ENCODE measurements at regions not wholly inside any gene's neighbourhood (a gene's known extent, or its start where the extent isn't known, plus 50 kb on each side); places are given as distances from the start of the nearest gene placed in this dataset.

GRCh38 chr12:131552492-131552863 is 158.4 kb upstream of the SFSWAP start:
- H3K4me1 ChIP-seq = no peaks in the 10 kb centered on the region
- no peak overlapping the region for H3K4me3 ChIP-seq
- no peaks in the 10 kb centered on the region for H3K27me3 ChIP-seq
- DNase-seq (no peak), ATAC-seq (no peak)
- WGBS, 2 donors = 68 to 80% methylated on average over 2 of the region's 2 CpGs
- no peaks in the 10 kb centered on the region for H3K9me3 ChIP-seq
- no peak overlapping the region for H3K27ac ChIP-seq
- intact Hi-C loops (cut with DNase I) = no loop called here
- H3K36me3 ChIP-seq (replicated peaks in 1 of 2; ENCODE audit: insufficient read depth in 1 of 2, low read depth in 2 of 2) = no peaks in the 10 kb centered on the region
- no peak for TF ChIP-seq CTCF (IDR thresholded peaks at IDR 0.05)
- no peak for TF ChIP-seq POLR2A (IDR thresholded peaks at IDR 0.05)

GRCh38 chr12:131553096-131553777 is 157.7 kb upstream of the SFSWAP start:
- 65 to 68% methylated on average over 6 of the region's 6 CpGs for WGBS, 2 donors
- Histone ChIP-seq H3K27me3 (no peaks in the 10 kb centered on the region), H3K9me3 (no peaks in the 10 kb centered on the region), H3K27ac (no peak overlapping the region), H3K36me3 (replicated peaks in 1 of 2; ENCODE audit: insufficient read depth in 1 of 2, low read depth in 2 of 2) (no peaks in the 10 kb centered on the region), H3K4me1 (no peaks in the 10 kb centered on the region), H3K4me3 (no peak overlapping the region)
- no peak for TF ChIP-seq CTCF (IDR thresholded peaks at IDR 0.05)
- no peak for TF ChIP-seq POLR2A (IDR thresholded peaks at IDR 0.05)
- ATAC-seq (no peak), DNase-seq (no peak)
- intact Hi-C loops (cut with DNase I) = no loop called here

- DNase-seq (no peak), ATAC-seq (no peak)
- Histone ChIP-seq H3K4me3 (no peak overlapping the region), H3K36me3 (replicated peaks in 1 of 2; ENCODE audit: insufficient read depth in 1 of 2, low read depth in 2 of 2) (no peaks in the 10 kb centered on the region), H3K4me1 (no peaks in the 10 kb centered on the region), H3K27me3 (no peaks in the 10 kb centered on the region), H3K27ac (no peak overlapping the region), H3K9me3 (no peaks in the 10 kb centered on the region)
- TF ChIP-seq POLR2A (IDR thresholded peaks at IDR 0.05) = no peak
- no peak for TF ChIP-seq CTCF (IDR thresholded peaks at IDR 0.05)
- intact Hi-C loops (cut with DNase I) = no loop called here
- 71 to 81% methylated on average over 2 to 18 of the region's 18 CpGs for WGBS, 2 donors
Observed at GRCh38 chr12:131555197-131555846, 155.6 kb upstream of the SFSWAP start.

GRCh38 chr12:131555866-131556265 is 155.0 kb upstream of the SFSWAP start:
- Histone ChIP-seq H3K4me1 (no peaks in the 10 kb centered on the region), H3K9me3 (no peaks in the 10 kb centered on the region), H3K4me3 (no peak overlapping the region), H3K36me3 (replicated peaks in 1 of 2; ENCODE audit: insufficient read depth in 1 of 2, low read depth in 2 of 2) (no peaks in the 10 kb centered on the region), H3K27ac (no peak overlapping the region), H3K27me3 (no peaks in the 10 kb centered on the region)
- intact Hi-C loops (cut with DNase I) = no loop called here
- 57 to 68% methylated on average over 5 to 12 of the region's 13 CpGs for WGBS, 2 donors
- no peak for TF ChIP-seq POLR2A (IDR thresholded peaks at IDR 0.05)
- TF ChIP-seq CTCF (IDR thresholded peaks at IDR 0.05) = no peak
- DNase-seq = no peak
- ATAC-seq = no peak
